A549 (cell line): ENCODE measurements at regions not wholly inside any gene's neighbourhood (a gene's known extent, or its start where the extent isn't known, plus 50 kb on each side); places are given as distances from the start of the nearest gene placed in this dataset.
A peak's percentile ranks its signal among the peaks of the same experiment; 100 is the strongest.
"Not testable (repeated sequence)": the region's sequence is repeated elsewhere in the genome, so short reads cannot be mapped to it uniquely, and the experiment has no call there.

Experiments
- ATAC-seq, 2 experiments: fragments of 200-7000 bp in 1 of 2; fragments of >200 bp in 1 of 2; cut with Nextera tagmentation in 1 of 2; cut with Tn5 transposase in 1 of 2; 3 replicates each; pipeline versions ENCODE4 v1.8.0 to v1.9.1; 2018 to 2020; ENCODE audit warnings: mild to moderate bottlenecking in 1 of 2, moderate library complexity in 1 of 2
- CTCF ChIA-PET: fragments of 300-600 bp; sonication (Branson Sonifier 250); formaldehyde crosslinking; extraction: SDS; loops from one replicate; lab custom pipeline; 2021; ENCODE audit warnings: antibody characterized with exemption, inconsistent platforms; lab: Yijun Ruan, JAX
- POLR2A ChIA-PET: fragments of 350-600 bp; formaldehyde crosslinking; extraction: SDS; loops from one replicate; lab custom pipeline; 2021; ENCODE audit warnings: antibody characterized with exemption, inconsistent platforms; lab: Yijun Ruan, JAX
- DNase-seq, 2 experiments: peaks; one replicate each; pipeline versions ENCODE4 v3.0.0 to v3.0.0-alpha.2; 2011 to 2016; ENCODE audit warnings: low read depth in 1 of 2, low spot score in 1 of 2
- FAIRE-seq: peaks from 2 replicates; lab custom pipeline; 2011; peaks lifted over from hg19 to GRCh38; lab: Jason Lieb, UNC
- H3K27ac ChIP-seq, 2 experiments: fragments of >200 bp; sonication (Bioruptor Twin); formaldehyde crosslinking; 3 replicates each; pipeline ENCODE4 v1.5.1; 2016 to 2017
- H3K4me1 ChIP-seq: fragments of >200 bp; sonication (Bioruptor Twin); formaldehyde crosslinking; 3 replicates; pipeline ENCODE4 v1.6.1; 2016
- H3K4me2 ChIP-seq: fragments of >200 bp; sonication (Bioruptor Twin); formaldehyde crosslinking; 3 replicates; pipeline ENCODE4 v1.6.1; 2016
- H3K4me3 ChIP-seq: fragments of >200 bp; sonication (Bioruptor Twin); formaldehyde crosslinking; 3 replicates; pipeline ENCODE4 v1.5.1; 2016
- H3K9me3 ChIP-seq: fragments of >200 bp; sonication (Bioruptor Twin); formaldehyde crosslinking; 3 replicates; pipeline ENCODE4 v1.6.1; 2016
- BHLHE40 ChIP-seq: IDR thresholded peaks from 2 replicates; pipeline ENCODE4 v1.6.1; 2012; ENCODE audit warnings: low read depth, low read length, inconsistent platforms
- CHD2 ChIP-seq: fragments of 150-350 bp; IDR thresholded peaks from 2 replicates; pipeline ENCODE4 v1.6.1; 2014; ENCODE audit warnings: low read length; ENCODE audit not compliant: partially characterized antibody
- CHD4 ChIP-seq: fragments of 200-600 bp; sonication (generic); IDR thresholded peaks from 2 replicates; pipeline ENCODE4 v1.6.1; 2016; ENCODE audit warnings: antibody characterized with exemption, mild to moderate bottlenecking, borderline replicate concordance
- EHF ChIP-seq: fragments of 250-450 bp; sonication (Bioruptor Pico); IDR thresholded peaks from 2 replicates; pipeline ENCODE4 v1.5.0; 2020; ENCODE audit warnings: mild to moderate bottlenecking
- EP300 ChIP-seq, 2 experiments: fragments of >200 bp; sonication (Bioruptor Twin); formaldehyde crosslinking; IDR thresholded peaks; 2 replicates in 1 of 2; 3 replicates in 1 of 2; pipeline ENCODE4 v1.6.1; 2016 to 2017
- FOSB ChIP-seq: fragments of 250-450 bp; sonication (Bioruptor Pico); IDR thresholded peaks from 2 replicates; pipeline ENCODE4 v1.5.0; 2020; ENCODE audit warnings: mild to moderate bottlenecking, moderate library complexity
- FOSL2 ChIP-seq, 2 experiments: fragments of 450-650 bp in 1 of 2; fragments of >200 bp in 1 of 2; sonication (Bioruptor Twin) in 1 of 2; formaldehyde crosslinking; IDR thresholded peaks; 2 replicates each; pipeline versions ENCODE4 v1.5.0 to v1.6.1; 2016 to 2020; ENCODE audit warnings: mild to moderate bottlenecking in 1 of 2, moderate library complexity in 1 of 2
- GATA3 ChIP-seq: IDR thresholded peaks from 2 replicates; pipeline ENCODE4 v1.6.1; 2012; ENCODE audit warnings: borderline replicate concordance
- HDAC2 ChIP-seq: fragments of 200-600 bp; sonication (generic); IDR thresholded peaks from 2 replicates; pipeline ENCODE4 v1.6.1; 2016
- HEYL ChIP-seq: fragments of 250-450 bp; sonication (Bioruptor Pico); IDR thresholded peaks from 2 replicates; pipeline ENCODE4 v1.8.0; 2021; ENCODE audit warnings: mild to moderate bottlenecking, moderate library complexity
- HOXA7 ChIP-seq: fragments of 250-450 bp; sonication (Bioruptor Pico); IDR thresholded peaks from 2 replicates; pipeline ENCODE4 v1.5.0; 2020; ENCODE audit warnings: mild to moderate bottlenecking, moderate library complexity
- HOXB5 ChIP-seq: fragments of 250-450 bp; sonication (Bioruptor Pico); IDR thresholded peaks from 2 replicates; pipeline ENCODE4 v1.5.0; 2020; ENCODE audit warnings: mild to moderate bottlenecking, moderate library complexity
- KDM5A ChIP-seq: fragments of 200-600 bp; sonication (generic); IDR thresholded peaks from 2 replicates; pipeline ENCODE4 v1.6.1; 2016; ENCODE audit warnings: antibody characterized with exemption, mild to moderate bottlenecking
- MAFK ChIP-seq: fragments of 450-650 bp; IDR thresholded peaks from 2 replicates; pipeline ENCODE4 v1.6.1; 2014; ENCODE audit not compliant: partially characterized antibody
- MYC ChIP-seq: IDR thresholded peaks from 2 replicates; pipeline ENCODE4 v1.6.1; 2012; ENCODE audit warnings: mild to moderate bottlenecking, inconsistent platforms, low read length, improper control_type of control experiment, borderline replicate concordance
- NPAS2 ChIP-seq: fragments of 250-450 bp; sonication (Bioruptor Pico); IDR thresholded peaks from 2 replicates; pipeline ENCODE4 v1.8.0; 2022; ENCODE audit warnings: mild to moderate bottlenecking, moderate library complexity, borderline replicate concordance
- NR3C1 ChIP-seq: fragments of >200 bp; sonication (Bioruptor Twin); formaldehyde crosslinking; IDR thresholded peaks from 3 replicates; pipeline ENCODE4 v1.6.1; 2017
- RFX5 ChIP-seq: fragments of 450-650 bp; IDR thresholded peaks from 2 replicates; pipeline ENCODE4 v1.7.1; 2014; ENCODE audit warnings: antibody characterized with exemption, mild to moderate bottlenecking, moderate library complexity
- RNF2 ChIP-seq: fragments of 200-600 bp; sonication (generic); IDR thresholded peaks from 2 replicates; pipeline ENCODE4 v1.6.1; 2016; ENCODE audit warnings: low read depth, mild to moderate bottlenecking, antibody characterized with exemption, moderate library complexity, borderline replicate concordance
- SREBF2 ChIP-seq: fragments of 450-650 bp; IDR thresholded peaks from 2 replicates; pipeline ENCODE4 v1.6.1; 2014; ENCODE audit warnings: mild to moderate bottlenecking, moderate library complexity
- ZFP36 ChIP-seq: fragments of 450-650 bp; IDR thresholded peaks from 2 replicates; pipeline ENCODE4 v1.6.1; 2014; ENCODE audit warnings: borderline replicate concordance; ENCODE audit not compliant: partially characterized antibody
- WGBS: methylation state at CpG from one replicate; pipeline ENCODE4 v1.1.6; 2017; ENCODE audit errors: missing lambda C conversion rate; 5-methylcytosine and 5-hydroxymethylcytosine counted together
- TF ChIP-seq, protein P1 (sequence below): fragments of >200 bp; sonication (Bioruptor Twin); formaldehyde crosslinking; IDR thresholded peaks from 3 replicates; pipeline ENCODE4 v1.6.1; 2016
- TF ChIP-seq, protein P2 (sequence below): fragments of 250-450 bp; sonication (Bioruptor Pico); IDR thresholded peaks from 2 replicates; pipeline ENCODE4 v1.5.0; 2021; ENCODE audit warnings: mild to moderate bottlenecking, moderate library complexity, borderline replicate concordance
- TF ChIP-seq, protein P3 (sequence below): fragments of 450-650 bp; IDR thresholded peaks from 2 replicates; pipeline ENCODE4 v1.6.1; 2014; ENCODE audit warnings: antibody characterized with exemption
- TF ChIP-seq, protein P4 (sequence below): IDR thresholded peaks from 2 replicates; pipeline ENCODE4 v1.6.1; 2012; ENCODE audit warnings: low read depth, borderline replicate concordance

- no peaks in the 10 kb centered on the region for H3K9me3 ChIP-seq
- no peak for ATAC-seq
- WGBS, result 4% methylated on average over 3 of the region's 3 CpGs
- H3K4me2 ChIP-seq, result no peak overlapping the region
- no peak for TF ChIP-seq CHD2
- no peak for TF ChIP-seq FOSB (CRISPR knock-in tag)
- TF ChIP-seq, protein P1, sequence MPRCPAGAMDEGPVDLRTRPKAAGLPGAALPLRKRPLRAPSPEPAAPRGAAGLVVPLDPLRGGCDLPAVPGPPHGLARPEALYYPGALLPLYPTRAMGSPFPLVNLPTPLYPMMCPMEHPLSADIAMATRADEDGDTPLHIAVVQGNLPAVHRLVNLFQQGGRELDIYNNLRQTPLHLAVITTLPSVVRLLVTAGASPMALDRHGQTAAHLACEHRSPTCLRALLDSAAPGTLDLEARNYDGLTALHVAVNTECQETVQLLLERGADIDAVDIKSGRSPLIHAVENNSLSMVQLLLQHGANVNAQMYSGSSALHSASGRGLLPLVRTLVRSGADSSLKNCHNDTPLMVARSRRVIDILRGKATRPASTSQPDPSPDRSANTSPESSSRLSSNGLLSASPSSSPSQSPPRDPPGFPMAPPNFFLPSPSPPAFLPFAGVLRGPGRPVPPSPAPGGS, result no peak
- no peak for TF ChIP-seq EHF
- peak; percentile 36 for TF ChIP-seq ZFP36
- H3K27ac ChIP-seq, result no peak overlapping the region
- no peak for DNase-seq
- no peak for FAIRE-seq
- no peak overlapping the region for H3K4me3 ChIP-seq
- ChIA-PET CTCF (no interaction called here), POLR2A (no interaction called here)
- no peaks in the 10 kb centered on the region for H3K4me1 ChIP-seq
Observed at GRCh38 chr4:132417220-132417619, 731.9 kb upstream of the PCDH10 start.

DNA sequence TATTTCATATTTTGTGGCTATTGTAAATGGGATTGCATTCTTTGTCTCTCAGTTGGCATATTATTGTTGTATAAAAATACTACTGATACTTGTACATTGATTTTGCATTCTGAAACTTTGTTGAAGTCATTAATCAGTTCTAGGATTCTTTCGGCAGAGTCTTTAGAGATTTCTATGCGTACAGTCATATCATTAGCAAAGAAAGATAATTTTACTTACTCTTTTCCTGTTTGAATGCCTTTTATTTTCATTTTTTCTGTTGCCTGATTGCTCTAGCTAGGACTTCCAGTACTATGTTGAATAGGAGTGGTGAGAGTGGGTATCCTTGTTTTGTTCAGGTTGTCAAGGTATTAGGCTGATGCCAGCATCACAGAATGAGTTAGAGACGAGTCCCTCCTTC is 722.0 kb upstream of the PCDH10 start:
- ChIA-PET POLR2A (no interaction called here), CTCF (no interaction called here)
- FAIRE-seq, result no peak
- TF ChIP-seq NR3C1, result no peak
- H3K9me3 ChIP-seq, result no peaks in the 10 kb centered on the region
- no peak for ATAC-seq
- no peak overlapping the region for H3K4me2 ChIP-seq
- H3K27ac ChIP-seq, result no peak overlapping the region
- WGBS, result 34% methylated on average over 3 of the region's 3 CpGs
- H3K4me3 ChIP-seq, result no peak overlapping the region
- H3K4me1 ChIP-seq, result no peaks in the 10 kb centered on the region
- no peak for DNase-seq

DNA sequence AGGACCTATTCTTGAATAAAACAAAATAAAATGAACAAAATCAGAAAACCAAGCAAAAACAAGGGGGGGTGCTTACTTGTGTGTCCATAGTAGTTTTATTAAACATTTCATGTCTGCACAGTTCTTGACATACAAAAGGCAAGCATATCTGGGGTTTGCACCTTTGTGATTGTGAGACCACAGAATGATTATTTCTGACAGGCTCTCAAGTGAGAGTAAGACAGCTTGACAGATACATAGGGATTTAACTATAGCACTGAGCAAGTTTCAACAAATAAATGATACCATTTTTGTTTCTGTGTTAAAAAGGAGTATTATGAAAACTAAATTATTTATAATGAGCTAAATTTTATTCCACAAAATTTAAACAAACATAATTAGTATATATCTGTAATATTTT is 712.0 kb upstream of the PCDH10 start:
- Histone ChIP-seq H3K27ac (no peak overlapping the region), H3K4me1 (no peaks in the 10 kb centered on the region), H3K9me3 (no peaks in the 10 kb centered on the region), H3K4me3 (no peak overlapping the region), H3K4me2 (no peak overlapping the region)
- ATAC-seq (no peak), DNase-seq (no peak), FAIRE-seq (no peak)
- POLR2A ChIA-PET, result no interaction called here
- CTCF ChIA-PET, result no interaction called here
- TF ChIP-seq GATA3, result no peak

DNA sequence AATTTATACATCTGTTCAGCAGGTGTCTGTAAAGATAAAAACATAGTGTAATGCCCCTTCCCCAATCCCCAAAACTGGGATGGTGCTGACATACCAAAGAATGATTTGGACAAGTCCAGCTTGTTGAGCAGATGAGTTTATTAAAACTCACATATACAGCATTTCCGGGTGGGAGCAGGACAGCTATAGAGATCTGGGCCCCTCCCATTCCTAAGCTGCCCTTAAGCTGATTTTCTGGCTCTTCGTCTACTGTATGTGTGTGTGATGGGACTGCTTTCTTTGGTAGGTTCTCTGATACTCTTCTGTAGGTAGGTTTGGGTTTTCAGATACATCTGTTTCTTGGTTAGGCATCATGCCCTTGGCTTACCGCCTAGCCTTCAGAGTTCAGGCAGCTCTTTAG is 703.7 kb upstream of the PCDH10 start:
- TF ChIP-seq HOXA7 (CRISPR knock-in tag) (no peak), BHLHE40 (no peak), RNF2 (no peak), CHD2 (no peak), FOSL2 (IDR thresholded peaks at IDR 0.05) (no peak), FOSL2 (CRISPR knock-in tag; IDR thresholded peaks at IDR 0.05) (no peak), EP300 (IDR thresholded peaks at IDR 0.05) (no peak), SREBF2 (no peak), RFX5 (no peak), CHD4 (no peak), MAFK (no peak), HDAC2 (no peak), HOXB5 (CRISPR knock-in tag) (no peak), HEYL (CRISPR knock-in tag) (no peak), MYC (no peak), KDM5A (no peak), NPAS2 (CRISPR knock-in tag) (no peak)
- TF ChIP-seq, protein P2, sequence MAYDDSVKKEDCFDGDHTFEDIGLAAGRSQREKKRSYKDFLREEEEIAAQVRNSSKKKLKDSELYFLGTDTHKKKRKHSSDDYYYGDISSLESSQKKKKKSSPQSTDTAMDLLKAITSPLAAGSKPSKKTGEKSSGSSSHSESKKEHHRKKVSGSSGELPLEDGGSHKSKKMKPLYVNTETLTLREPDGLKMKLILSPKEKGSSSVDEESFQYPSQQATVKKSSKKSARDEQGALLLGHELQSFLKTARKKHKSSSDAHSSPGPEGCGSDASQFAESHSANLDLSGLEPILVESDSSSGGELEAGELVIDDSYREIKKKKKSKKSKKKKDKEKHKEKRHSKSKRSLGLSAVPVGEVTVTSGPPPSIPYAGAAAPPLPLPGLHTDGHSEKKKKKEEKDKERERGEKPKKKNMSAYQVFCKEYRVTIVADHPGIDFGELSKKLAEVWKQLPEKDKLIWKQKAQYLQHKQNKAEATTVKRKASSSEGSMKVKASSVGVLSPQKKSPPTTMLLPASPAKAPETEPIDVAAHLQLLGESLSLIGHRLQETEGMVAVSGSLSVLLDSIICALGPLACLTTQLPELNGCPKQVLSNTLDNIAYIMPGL (CRISPR knock-in tag), result no peak
- TF ChIP-seq, protein P1, result no peak
- TF ChIP-seq, protein P3, sequence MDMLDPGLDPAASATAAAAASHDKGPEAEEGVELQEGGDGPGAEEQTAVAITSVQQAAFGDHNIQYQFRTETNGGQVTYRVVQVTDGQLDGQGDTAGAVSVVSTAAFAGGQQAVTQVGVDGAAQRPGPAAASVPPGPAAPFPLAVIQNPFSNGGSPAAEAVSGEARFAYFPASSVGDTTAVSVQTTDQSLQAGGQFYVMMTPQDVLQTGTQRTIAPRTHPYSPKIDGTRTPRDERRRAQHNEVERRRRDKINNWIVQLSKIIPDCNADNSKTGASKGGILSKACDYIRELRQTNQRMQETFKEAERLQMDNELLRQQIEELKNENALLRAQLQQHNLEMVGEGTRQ, result no peak
- TF ChIP-seq, protein P4, sequence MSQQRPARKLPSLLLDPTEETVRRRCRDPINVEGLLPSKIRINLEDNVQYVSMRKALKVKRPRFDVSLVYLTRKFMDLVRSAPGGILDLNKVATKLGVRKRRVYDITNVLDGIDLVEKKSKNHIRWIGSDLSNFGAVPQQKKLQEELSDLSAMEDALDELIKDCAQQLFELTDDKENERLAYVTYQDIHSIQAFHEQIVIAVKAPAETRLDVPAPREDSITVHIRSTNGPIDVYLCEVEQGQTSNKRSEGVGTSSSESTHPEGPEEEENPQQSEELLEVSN, result no peak
- TF ChIP-seq, all 56 proteins: peak for 0
- Histone ChIP-seq H3K27ac (no peak overlapping the region), H3K4me3 (no peak overlapping the region), H3K4me2 (no peak overlapping the region), H3K4me1 (no peaks in the 10 kb centered on the region), H3K9me3 (no peaks in the 10 kb centered on the region)
- 37% methylated on average over 3 of the region's 3 CpGs for WGBS
- POLR2A ChIA-PET, result no interaction called here
- no peak for FAIRE-seq
- no peak for DNase-seq
- no peak for ATAC-seq
- CTCF ChIA-PET, result no interaction called here

DNA sequence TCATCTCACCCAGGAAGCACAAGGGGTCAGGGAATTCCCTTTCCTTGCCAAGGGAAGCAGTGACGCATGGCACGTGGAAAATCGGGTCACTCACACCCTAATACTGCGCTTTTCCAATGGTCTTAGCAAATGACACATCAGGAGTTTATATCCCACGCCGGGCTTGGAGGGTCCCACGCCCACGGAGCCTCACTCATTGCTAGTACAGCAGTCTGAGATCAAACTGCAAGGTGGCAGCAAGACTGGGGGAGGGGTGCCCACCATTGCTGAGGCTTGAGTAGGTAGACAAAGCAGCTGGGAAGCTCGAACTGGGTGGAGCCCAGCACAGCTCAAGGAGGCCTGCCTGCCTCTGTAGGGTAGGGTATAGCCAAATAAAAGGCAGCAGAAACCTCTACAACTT is 691.1 kb upstream of the PCDH10 start:
- H3K4me1 ChIP-seq, DNase-seq, H3K4me2 ChIP-seq, ATAC-seq, H3K4me3 ChIP-seq, FAIRE-seq, POLR2A ChIA-PET, CTCF ChIA-PET, H3K9me3 ChIP-seq, H3K27ac ChIP-seq: not testable (repeated sequence)
- 13% methylated on average over 4 of the region's 9 CpGs for WGBS
